ENCODE measurements at regions not wholly inside any gene's neighbourhood (a gene's known extent, or its start where the extent isn't known, plus 50 kb on each side); places are given as distances from the start of the nearest gene placed in this dataset.

DNA sequence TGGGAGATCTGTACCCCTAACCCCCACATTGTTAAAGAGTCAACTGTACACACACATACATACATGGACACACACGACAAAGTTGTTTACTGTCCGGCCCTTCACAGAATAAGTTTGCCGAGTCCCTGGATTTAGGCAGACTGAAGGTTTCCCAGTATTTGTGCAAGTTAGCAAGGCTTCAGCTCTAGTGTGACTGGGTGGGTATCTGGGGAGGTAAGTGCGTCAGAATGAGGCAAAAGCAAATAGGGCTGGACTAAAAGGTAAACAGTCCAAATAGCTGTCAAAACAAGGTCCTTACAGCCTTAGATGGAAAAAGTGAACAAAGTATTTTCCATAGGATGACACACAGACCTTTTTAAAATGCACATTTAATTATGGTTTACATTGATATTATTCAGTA, 228.4 kb upstream of the UFM1 start:
- TF ChIP-seq, protein P1, sequence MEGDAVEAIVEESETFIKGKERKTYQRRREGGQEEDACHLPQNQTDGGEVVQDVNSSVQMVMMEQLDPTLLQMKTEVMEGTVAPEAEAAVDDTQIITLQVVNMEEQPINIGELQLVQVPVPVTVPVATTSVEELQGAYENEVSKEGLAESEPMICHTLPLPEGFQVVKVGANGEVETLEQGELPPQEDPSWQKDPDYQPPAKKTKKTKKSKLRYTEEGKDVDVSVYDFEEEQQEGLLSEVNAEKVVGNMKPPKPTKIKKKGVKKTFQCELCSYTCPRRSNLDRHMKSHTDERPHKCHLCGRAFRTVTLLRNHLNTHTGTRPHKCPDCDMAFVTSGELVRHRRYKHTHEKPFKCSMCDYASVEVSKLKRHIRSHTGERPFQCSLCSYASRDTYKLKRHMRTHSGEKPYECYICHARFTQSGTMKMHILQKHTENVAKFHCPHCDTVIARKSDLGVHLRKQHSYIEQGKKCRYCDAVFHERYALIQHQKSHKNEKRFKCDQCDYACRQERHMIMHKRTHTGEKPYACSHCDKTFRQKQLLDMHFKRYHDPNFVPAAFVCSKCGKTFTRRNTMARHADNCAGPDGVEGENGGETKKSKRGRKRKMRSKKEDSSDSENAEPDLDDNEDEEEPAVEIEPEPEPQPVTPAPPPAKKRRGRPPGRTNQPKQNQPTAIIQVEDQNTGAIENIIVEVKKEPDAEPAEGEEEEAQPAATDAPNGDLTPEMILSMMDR (IDR thresholded peaks at IDR 0.05): no peak
- TF ChIP-seq POLR2A (IDR thresholded peaks at IDR 0.05): no peak
